Germinal center (tissue), 1 donor: ENCODE measurements at regions not wholly inside any gene's neighbourhood (a gene's known extent, or its start where the extent isn't known, plus 50 kb on each side); places are given as distances from the start of the nearest gene placed in this dataset.

ENCODE experiments used
- DNase-seq: peaks from one replicate; pipeline ENCODE4 v3.0.0; 2012; ENCODE audit warnings: mixed read lengths, low spot score

DNA sequence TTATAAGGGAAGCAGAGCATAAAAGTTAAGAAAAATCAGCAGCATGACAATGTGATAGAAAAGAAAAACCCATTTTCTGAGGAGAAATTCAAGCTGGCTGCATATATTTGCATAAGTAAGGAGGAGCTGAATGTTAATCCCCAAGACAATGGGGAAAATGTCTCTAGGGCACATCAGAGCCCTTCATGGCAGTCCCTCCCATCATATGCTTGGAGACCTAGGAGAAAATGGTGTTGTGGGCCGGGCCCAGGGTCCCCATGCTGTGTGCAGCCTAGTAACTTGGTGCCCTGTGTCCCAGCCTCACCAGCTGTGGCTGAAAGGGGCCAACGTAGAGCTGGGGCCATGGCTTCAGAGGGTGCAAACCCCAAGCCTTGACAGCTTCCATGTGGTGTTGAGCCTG lies 100.6 kb upstream of the PLPPR4 start:
- no peak for DNase-seq

DNA sequence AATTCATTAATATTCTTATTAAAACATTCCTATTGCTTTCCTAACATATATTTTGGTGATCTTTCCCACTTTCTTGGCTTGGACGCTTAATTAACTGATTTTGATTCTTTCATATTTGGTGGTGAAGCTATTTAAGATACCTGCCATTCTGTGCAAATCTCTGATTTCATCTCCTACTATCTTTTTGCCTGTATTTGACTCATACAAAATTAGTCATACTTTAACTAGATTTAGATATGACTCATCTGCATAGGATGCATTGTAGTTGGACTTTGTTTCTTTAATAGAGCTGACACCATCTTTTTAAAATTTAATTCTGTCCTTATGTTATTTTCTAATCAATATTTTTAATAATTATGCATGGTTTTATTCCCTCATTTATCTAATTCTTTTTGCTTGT lies 93.8 kb upstream of the PLPPR4 start:
- no peak for DNase-seq

DNA sequence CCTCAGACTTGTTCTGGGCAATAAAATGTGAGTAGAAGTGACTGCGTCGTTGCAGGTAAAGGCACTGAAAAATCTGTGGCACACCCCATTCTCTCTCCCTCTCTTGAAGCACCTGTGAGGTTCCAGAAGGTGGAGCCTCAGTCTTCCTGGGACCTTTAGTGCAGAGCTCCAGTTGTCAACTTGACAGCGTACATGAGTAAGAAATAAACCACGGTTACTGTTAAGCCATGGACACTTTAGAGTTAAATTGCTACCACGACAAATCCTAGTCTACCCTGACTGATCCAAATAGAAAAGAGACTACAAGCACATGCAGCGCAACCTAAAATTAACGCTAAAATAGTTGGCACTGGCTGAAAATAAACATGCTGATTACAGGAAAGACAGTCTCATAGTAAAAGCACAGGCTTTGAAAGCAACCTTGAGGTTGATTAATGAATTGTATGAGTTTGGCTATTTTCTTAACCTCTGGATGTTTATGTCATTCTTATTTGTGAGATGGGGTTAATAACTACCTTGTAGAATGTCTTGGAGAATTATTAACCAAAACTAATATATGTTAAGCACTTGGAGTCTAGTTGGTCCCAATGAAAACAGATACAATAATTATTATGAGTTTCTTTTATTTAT lies 93.0 kb upstream of the PLPPR4 start:
- DNase-seq, result no peak

DNA sequence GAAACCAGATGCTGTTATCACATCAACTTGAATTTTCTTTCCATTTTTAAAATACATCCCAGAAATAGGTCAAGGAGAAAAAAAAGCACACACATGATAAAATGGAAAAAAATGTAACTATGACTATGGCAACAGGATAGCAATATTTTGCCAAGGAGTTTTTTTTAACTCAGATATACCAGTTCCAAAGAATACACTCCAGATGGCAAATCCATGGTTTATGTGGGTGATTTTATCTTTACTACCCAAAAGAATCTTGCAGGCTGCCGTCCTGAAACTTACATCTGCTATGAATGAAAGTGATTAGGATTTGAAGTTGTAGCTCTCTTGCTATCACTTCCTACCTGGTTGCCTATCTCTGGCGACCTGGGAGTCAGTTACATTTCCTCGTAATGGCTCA lies 91.0 kb upstream of the PLPPR4 start:
- no peak for DNase-seq

DNA sequence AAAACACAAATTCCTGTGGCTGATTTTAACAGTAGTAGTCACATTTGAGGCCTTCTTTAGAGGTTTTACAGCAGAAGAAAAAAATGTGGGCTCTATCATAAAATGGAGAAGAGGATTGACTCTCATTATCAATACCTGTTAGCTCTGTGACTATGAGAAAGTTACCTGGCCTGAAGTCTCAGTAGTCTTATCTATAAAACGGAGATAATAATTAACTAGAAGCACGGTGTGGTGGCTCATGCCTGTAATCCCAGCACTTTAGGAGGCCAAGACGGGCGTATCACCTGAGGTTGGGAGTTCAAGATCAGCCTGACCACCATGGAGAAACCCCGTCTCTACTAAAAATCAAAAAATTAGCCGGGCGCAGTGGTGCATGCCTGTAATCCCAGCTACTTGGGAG lies 90.4 kb upstream of the PLPPR4 start:
- DNase-seq, result no peak

DNA sequence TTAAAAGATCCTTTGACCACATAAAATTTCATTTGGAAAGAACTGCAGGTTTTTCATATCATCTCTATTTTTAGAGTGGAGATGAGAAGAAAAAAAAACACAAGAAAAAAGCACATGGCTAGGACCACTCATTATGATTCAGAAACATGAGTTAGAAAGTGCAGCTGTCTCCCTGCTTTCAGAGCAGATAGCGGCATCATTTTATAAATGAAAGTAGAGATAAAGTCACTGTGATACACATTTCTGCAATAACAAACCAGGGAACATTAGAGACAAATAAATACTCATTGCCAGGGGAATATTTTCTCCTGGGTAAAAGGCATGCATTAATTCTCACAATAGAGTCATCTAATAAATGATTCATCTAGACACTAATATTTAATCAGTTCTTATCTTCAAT lies 87.5 kb upstream of the PLPPR4 start:
- DNase-seq, result no peak

DNA sequence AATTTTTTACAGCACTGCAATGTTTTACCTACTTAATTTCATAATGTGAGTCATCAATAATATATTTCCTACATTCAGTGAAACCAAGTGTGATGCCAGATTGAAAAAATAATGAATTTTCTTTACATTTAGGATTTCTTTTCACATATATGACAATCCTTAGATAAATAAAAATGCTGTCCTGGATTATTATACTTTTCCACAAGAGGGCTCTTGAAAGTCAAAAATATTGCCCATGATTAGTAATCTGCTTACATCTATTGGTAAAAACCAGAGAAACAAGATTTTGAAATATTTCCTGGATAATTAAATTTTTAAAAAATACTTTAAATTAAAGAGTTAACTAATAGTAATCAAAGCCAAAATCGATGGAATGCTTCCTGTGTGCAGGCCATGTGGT lies 86.8 kb upstream of the PLPPR4 start:
- no peak for DNase-seq

DNA sequence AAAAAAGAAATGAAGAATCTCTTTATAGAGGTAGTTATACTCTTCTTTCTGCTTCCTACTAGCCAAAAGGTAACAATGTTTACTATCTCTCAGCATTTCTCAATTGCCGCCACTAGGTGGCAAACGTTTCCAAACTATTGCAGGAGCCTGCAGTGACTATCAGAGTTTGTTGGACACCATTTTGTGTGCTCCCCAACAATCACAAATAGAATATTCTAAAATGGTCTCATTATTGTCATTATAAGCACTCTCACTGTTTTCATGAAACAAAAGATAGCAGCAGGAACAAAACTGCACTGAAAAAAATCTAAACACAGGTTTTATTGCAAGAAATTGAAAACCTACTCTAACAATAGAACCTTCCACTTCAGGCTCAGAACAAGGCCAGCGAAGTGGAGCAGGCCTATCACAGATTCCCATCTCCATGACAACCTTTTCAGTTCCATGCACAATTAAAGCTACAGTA lies 83.9 kb upstream of the PLPPR4 start:
- DNase-seq, result peak; percentile 32

DNA sequence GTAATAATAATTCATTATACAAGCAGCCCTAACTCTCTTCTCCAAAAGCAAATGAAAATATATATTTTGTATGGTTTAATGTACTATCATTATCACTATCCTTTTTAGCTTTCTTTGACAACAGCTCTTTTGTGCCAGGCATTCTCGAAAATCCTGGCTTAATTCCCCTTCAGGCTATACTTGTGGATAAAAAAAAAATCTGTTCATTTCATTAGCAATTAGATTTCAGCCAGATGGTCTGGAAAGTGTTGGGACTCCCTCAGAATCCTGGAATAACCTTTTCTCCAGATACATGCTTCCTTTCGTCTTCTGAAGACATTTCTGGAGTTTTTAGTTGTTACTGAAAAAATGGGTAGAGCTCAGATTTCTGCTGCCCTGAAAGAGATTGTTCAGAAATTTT lies 83.4 kb upstream of the PLPPR4 start:
- no peak for DNase-seq

DNA sequence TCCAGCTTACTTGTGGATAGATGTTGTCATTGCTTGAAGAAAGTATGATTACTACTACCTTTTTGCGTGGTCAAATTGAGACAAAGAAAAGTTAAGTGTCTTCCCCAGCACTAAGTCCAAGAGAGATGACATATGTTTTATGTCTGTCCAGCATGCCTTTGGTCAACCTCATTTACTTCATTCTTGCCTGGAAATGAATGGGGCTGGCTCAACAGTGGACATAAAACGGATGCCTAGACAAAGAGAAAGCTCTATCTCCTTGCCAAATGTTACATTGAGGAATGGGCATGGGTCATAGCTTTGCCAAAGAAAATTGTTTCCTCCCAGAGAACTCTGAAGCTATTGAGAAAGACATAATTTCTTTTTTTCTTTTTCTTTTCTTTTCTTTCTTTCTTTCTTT lies 82.4 kb upstream of the PLPPR4 start:
- no peak for DNase-seq

DNA sequence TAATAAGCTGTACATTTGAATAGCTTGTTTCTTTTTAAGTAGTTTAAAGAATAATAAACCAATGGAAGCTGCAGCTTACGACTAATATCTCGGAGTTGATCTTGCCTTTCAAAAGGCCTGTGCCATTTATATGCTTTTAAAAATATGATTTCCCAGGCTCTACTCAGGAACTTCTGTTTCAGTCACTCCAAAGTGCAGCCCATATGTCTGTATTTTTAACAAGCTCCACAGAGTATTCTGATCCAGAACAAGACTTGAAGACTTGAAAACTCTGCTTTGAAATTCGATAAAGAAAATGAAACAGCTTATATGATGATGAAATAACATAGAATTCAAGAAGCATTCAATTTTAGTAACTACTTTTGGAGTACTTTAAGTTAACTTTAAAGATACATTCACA lies 79.1 kb upstream of the PLPPR4 start:
- DNase-seq, result no peak

DNA sequence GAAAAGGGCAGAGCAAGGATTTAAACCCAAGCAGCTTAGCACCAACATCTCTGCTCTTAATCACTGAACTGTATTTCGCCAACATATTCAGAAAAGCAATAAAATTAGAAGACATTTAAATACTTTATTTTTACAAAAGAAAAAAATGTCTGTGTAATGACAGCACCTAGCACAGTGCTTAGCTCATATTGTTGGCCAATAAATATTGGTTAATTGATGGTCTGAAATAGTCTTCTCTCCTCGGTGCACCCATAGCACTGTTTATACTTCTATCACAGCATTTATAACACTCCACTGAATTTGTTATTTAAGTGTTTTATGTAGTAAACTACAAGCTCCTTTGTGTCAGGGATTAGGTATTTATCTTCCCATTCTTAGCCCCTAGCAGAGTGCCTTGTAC lies 70.9 kb upstream of the PLPPR4 start:
- DNase-seq, result no peak

DNA sequence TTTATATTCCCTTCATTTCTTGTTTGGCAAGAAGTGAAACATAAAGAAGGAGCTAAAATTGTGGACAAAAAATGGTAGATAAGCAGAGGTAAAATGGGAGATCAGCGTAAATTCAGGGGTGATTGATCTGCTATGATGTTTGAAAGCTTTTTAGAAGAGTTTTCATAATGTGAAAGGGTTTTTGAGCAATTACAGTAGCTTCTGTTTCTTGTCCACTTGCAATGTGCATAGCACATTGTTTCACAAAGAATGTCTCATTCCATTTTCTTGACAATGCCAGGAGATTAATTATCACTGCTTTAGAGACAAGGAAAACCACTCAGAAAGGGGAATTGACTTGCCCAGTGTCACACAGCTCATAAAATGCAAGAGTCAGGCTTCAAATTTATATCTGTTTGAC lies 65.9 kb upstream of the PLPPR4 start:
- no peak for DNase-seq

DNA sequence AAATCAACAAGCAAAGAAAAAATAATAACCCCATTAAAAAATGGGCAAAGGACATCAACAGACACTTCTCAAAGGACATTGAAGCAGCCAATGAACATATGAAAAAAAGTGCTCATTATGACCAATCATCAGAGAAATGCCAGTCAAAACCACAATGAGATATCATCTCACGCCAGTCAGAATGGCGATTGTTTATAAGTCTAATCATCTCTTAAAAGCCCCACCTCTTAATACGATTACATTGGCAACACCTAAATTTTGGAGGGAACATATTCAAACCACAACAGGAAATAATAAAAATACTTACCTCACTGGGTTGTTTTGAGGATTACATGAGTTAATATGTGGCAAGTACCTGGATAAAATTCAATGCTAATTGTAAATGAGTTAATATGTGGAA lies 57.1 kb upstream of the PLPPR4 start:
- no peak for DNase-seq
